GM23248 (cell line): ENCODE measurements at regions not wholly inside any gene's neighbourhood (a gene's known extent, or its start where the extent isn't known, plus 50 kb on each side); places are given as distances from the start of the nearest gene placed in this dataset.
A peak's percentile ranks its signal among the peaks of the same experiment; 100 is the strongest.
"Not testable (repeated sequence)": the region's sequence is repeated elsewhere in the genome, so short reads cannot be mapped to it uniquely, and the experiment has no call there.

ENCODE experiments used
- DNase-seq: peaks from one replicate; pipeline ENCODE4 v3.0.0-alpha.2; 2015
- H2AFZ ChIP-seq: fragments of 200-600 bp; sonication (generic); 2 replicates; pipeline ENCODE4 v1.6.1; 2016; ENCODE audit warnings: antibody characterized with exemption
- H3F3A ChIP-seq: fragments of 200-600 bp; sonication (generic); 2 replicates; pipeline ENCODE4 v1.6.1; 2016; ENCODE audit warnings: mild to moderate bottlenecking, antibody characterized with exemption, mixed run types; ENCODE audit not compliant: insufficient read depth
- H3K27ac ChIP-seq: fragments of 200-600 bp; sonication (generic); 2 replicates; pipeline ENCODE4 v1.5.1; 2016; ENCODE audit warnings: mild to moderate bottlenecking
- H3K27me3 ChIP-seq: fragments of 200-600 bp; sonication (generic); replicated peaks from 2 replicates; pipeline ENCODE4 v1.6.1; 2016; ENCODE audit warnings: mild to moderate bottlenecking; ENCODE audit not compliant: insufficient read depth
- H3K36me3 ChIP-seq: fragments of 200-600 bp; sonication (generic); 2 replicates; pipeline ENCODE4 v1.6.1; 2016; ENCODE audit warnings: low read depth, mild to moderate bottlenecking
- H3K4me1 ChIP-seq: fragments of 200-600 bp; sonication (generic); 2 replicates; pipeline ENCODE4 v1.6.1; 2016; ENCODE audit warnings: mild to moderate bottlenecking; ENCODE audit not compliant: insufficient read depth
- H3K4me2 ChIP-seq: fragments of 200-600 bp; sonication (generic); one replicate; pipeline ENCODE4 v1.6.1; 2016; ENCODE audit warnings: mild to moderate bottlenecking; ENCODE audit not compliant: unreplicated experiment
- H3K4me3 ChIP-seq: fragments of 200-600 bp; sonication (generic); 2 replicates; pipeline ENCODE4 v1.5.1; 2016; ENCODE audit warnings: mild to moderate bottlenecking
- H3K79me2 ChIP-seq: fragments of 200-600 bp; sonication (generic); 2 replicates; pipeline ENCODE4 v1.6.1; 2016; ENCODE audit warnings: mild to moderate bottlenecking; ENCODE audit not compliant: insufficient read depth
- H3K9ac ChIP-seq: fragments of 200-600 bp; sonication (generic); 2 replicates; pipeline ENCODE4 v1.6.1; 2016; ENCODE audit warnings: mild to moderate bottlenecking
- H3K9me2 ChIP-seq: fragments of 200-600 bp; sonication (generic); 2 replicates; pipeline ENCODE4 v1.6.1; 2016; ENCODE audit warnings: mixed run types, mild to moderate bottlenecking, moderate library complexity; ENCODE audit not compliant: insufficient read depth
- H3K9me3 ChIP-seq: fragments of 200-600 bp; sonication (generic); one replicate; pipeline ENCODE4 v1.6.1; 2017; ENCODE audit warnings: low read depth
- H4K20me1 ChIP-seq: fragments of 200-600 bp; sonication (generic); 2 replicates; pipeline ENCODE4 v1.6.0; 2016; ENCODE audit not compliant: insufficient read depth
- EZH2 ChIP-seq: fragments of 200-600 bp; sonication (generic); IDR thresholded peaks from 2 replicates; pipeline ENCODE4 v1.6.1; 2018; ENCODE audit warnings: antibody characterized with exemption, mild to moderate bottlenecking; ENCODE audit not compliant: insufficient read depth, poor library complexity, severe bottlenecking
- EZH2phosphoT487 ChIP-seq: fragments of 200-600 bp; sonication (generic); IDR thresholded peaks from 2 replicates; pipeline ENCODE4 v1.6.1; 2018; ENCODE audit warnings: antibody characterized with exemption, moderate library complexity, mild to moderate bottlenecking, low read depth; ENCODE audit not compliant: insufficient read depth
- WGBS, 2 experiments: methylation state at CpG; one replicate each; pipeline ENCODE4 v1.1.6; 2015 to 2017; ENCODE audit warnings: low lambda C conversion rate in 2 of 2, low coverage in 1 of 2; ENCODE audit errors: missing lambda C conversion rate in 2 of 2; 5-methylcytosine and 5-hydroxymethylcytosine counted together
- in situ Hi-C: fragments of 300-500 bp; cut with MboI; formaldehyde crosslinking; loops from 2 replicates; pipeline ENCODE4 v1.15.0; 2020

DNA sequence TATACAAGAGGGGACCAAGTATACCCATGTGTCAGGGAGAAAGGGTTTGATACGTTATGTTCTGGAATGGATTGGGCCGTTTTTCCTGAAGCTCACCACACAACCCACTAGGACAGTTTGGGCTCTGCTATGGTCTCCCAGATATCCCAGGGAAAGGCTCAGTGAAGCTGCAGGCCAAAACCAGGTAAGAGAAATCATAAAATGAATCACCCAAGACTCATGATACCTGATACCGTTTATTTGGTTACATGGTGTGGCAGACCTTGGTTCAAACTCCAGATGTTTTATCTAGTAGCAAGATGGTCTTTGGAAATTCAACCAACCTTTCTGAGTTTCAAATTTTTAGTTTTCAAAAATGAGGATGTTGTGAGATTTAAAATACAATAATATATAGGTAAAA lies 177.6 kb downstream of the C12orf75 start:
- TF ChIP-seq EZH2, result no peak
- no peak for TF ChIP-seq EZH2phosphoT487
- WGBS, 2 experiments, result 73 to 79% methylated on average over 3 of the region's 3 CpGs

DNA sequence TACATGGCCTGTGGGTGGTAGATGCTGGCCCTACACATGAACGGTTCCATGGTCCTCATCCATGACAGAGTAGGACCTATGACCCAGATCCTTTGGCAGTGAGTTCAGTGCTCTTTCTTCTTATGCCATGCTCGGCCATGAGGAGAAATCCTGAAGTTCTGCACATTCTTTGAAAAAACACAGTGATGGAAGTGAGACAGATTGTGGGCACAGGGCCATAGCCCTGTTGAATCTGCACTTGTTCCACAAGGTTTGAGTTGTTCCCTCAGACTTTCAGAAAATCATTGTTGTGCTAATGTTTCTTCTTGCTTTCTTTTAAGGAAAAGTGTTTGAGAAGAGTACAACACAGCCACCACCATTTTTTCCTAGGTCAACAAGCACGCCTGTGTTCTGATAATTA lies 180.0 kb downstream of the C12orf75 start:
- no peak overlapping the region for H3K9ac ChIP-seq
- no peaks in the 10 kb centered on the region for H4K20me1 ChIP-seq
- WGBS, 2 experiments, result 57 to 68% methylated on average over 3 of the region's 3 CpGs
- H3F3A ChIP-seq, result peaks cover 7% of the 10 kb centered on the region
- H3K27me3 ChIP-seq, result peaks cover 4% of the 10 kb centered on the region; the same call in 1 of the 2 replicates
- no peaks in the 10 kb centered on the region for H3K79me2 ChIP-seq
- H3K4me2 ChIP-seq, result no peak overlapping the region
- H3K9me3 ChIP-seq, result no peaks in the 10 kb centered on the region
- no peak overlapping the region for H3K27ac ChIP-seq
- TF ChIP-seq EZH2phosphoT487 (no peak), EZH2 (no peak)
- H3K4me3 ChIP-seq, result no peak overlapping the region
- no peaks in the 10 kb centered on the region for H3K36me3 ChIP-seq
- no peak for DNase-seq
- no peak overlapping the region for H2AFZ ChIP-seq
- peaks cover 11% of the 10 kb centered on the region for H3K4me1 ChIP-seq
- H3K9me2 ChIP-seq, result no peaks in the 10 kb centered on the region
- in situ Hi-C loops, result no loop called here

More for the DNA sequence above, 177.6 kb downstream of the C12orf75 start:
- Histone ChIP-seq H3K36me3 (no peaks in the 10 kb centered on the region), H3K9ac (no peak overlapping the region), H3K4me1 (peaks cover 7% of the 10 kb centered on the region), H3K9me3 (no peaks in the 10 kb centered on the region), H3K27ac (no peak overlapping the region), H3K27me3 (peaks cover 4% of the 10 kb centered on the region; the same call in 1 of the 2 replicates), H3K4me3 (no peak overlapping the region), H3F3A (peaks cover 7% of the 10 kb centered on the region), H4K20me1 (no peaks in the 10 kb centered on the region), H2AFZ (no peak overlapping the region), H3K79me2 (no peaks in the 10 kb centered on the region), H3K4me2 (no peak overlapping the region), H3K9me2 (no peaks in the 10 kb centered on the region)
- no peak for DNase-seq
- in situ Hi-C loops, result no loop called here

DNA sequence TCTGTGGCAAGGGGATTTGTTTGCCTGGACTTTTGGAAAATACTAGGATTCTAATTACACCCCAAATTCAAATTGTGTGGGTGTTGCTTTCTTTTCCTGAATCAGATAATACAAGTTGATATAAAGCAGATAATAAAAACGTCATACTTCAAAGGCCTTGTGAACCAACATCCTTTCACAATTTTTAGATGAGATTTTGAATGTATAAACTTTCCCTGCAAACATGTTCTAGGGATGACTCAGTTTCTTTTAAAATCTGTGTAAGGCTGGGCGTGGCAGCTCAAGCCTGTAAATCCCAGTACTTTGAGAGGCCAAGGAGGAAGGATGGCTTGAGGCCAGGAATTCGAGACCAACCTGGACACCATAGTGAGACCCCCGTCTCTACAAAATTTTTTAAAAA lies 182.4 kb downstream of the C12orf75 start:
- H3K36me3 ChIP-seq, H3K4me3 ChIP-seq, H3K9ac ChIP-seq, H3F3A ChIP-seq, H3K4me2 ChIP-seq, H3K27me3 ChIP-seq, H3K79me2 ChIP-seq, H3K27ac ChIP-seq, H4K20me1 ChIP-seq, in situ Hi-C loops, H3K9me3 ChIP-seq, H3K9me2 ChIP-seq: not testable (repeated sequence)
- DNase-seq, result peak; percentile 15
- Histone ChIP-seq H3K4me1 (peaks cover 11% of the 10 kb centered on the region), H2AFZ (0 out of 2 replicates have a peak overlapping the region, but pooled peaks have one; percentile 14)
- 38 to 46% methylated on average over 4 of the region's 4 CpGs for WGBS, 2 experiments

GRCh38 chr12:105522166-105522825 lies 191.8 kb downstream of the C12orf75 start:
- no peaks in the 10 kb centered on the region for H3K9me3 ChIP-seq
- H3K27me3 ChIP-seq, result no peaks in the 10 kb centered on the region
- no peaks in the 10 kb centered on the region for H3K9me2 ChIP-seq
- peak; percentile 61 for DNase-seq
- H3K4me3 ChIP-seq, result 0 out of 2 replicates have a peak overlapping the region, but pooled peaks have one; percentile 16
- no peak for TF ChIP-seq EZH2
- TF ChIP-seq EZH2phosphoT487, result no peak
- H3F3A ChIP-seq, result peaks cover 21% of the 10 kb centered on the region
- in situ Hi-C loops, result no loop called here
- H3K36me3 ChIP-seq, result no peaks in the 10 kb centered on the region
- peak overlapping the region; percentile 50 for H3K4me2 ChIP-seq
- no peak overlapping the region; the same call in 1 of the 2 replicates for H2AFZ ChIP-seq
- no peaks in the 10 kb centered on the region for H4K20me1 ChIP-seq
- H3K79me2 ChIP-seq, result no peaks in the 10 kb centered on the region
- WGBS, 2 experiments, result 73 to 74% methylated on average over 4 of the region's 4 CpGs
- H3K27ac ChIP-seq, result peak overlapping the region; percentile 59
- peaks cover 22% of the 10 kb centered on the region for H3K4me1 ChIP-seq
- H3K9ac ChIP-seq, result peak overlapping the region; percentile 19; the same call in 1 of the 2 replicates
